ENCODE measurements at regions not wholly inside any gene's neighbourhood (a gene's known extent, or its start where the extent isn't known, plus 50 kb on each side); places are given as distances from the start of the nearest gene placed in this dataset.

DNA sequence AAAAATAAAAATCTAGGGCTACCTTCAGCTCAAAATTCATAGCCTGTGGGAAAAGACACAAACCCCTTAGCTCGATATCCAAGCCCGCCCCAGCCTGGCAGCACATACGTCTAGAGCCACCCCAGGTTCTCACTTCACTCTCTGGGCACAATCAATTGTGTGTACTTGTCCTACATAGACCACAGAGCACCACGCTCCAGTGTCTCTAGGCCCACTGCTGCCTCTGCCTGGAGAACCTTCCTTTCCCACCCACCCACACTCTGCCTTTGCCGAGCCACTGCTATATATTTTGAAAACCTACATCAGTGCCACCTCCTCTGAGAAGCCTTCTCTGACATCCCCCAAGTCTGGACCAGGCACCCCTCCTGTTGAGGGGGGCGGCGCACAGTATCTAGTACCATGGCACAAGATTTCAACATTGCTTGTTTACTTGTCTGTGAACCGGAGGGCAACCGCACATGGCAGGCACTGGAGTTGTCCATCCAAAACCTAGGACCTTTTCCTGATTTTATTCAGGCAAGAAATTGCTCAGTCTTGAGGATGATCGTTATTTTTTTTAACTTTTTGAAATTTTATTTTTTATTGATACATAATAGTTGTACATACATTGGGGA is 141.5 kb downstream of the UNC5CL start:
- POLR2A ChIA-PET: no interaction called here
- H3K9me3 Mint-ChIP-seq: no peaks in the 10 kb centered on the region
- peaks cover 67% of the 10 kb centered on the region for H3K27me3 Mint-ChIP-seq (ENCODE audit: low read depth)
- H3K27ac Mint-ChIP-seq: no peak overlapping the region
- H3K4me1 Mint-ChIP-seq: peaks cover 9% of the 10 kb centered on the region
- H3K36me3 Mint-ChIP-seq: no peaks in the 10 kb centered on the region
- no peak for TF ChIP-seq ZNF396 (CRISPR knock-in tag; IDR thresholded peaks at IDR 0.05; ENCODE audit: borderline replicate concordance)
- TF ChIP-seq CBFB (CRISPR knock-in tag; IDR thresholded peaks at IDR 0.05; ENCODE audit: low read depth): no peak
- TF ChIP-seq, protein P1, sequence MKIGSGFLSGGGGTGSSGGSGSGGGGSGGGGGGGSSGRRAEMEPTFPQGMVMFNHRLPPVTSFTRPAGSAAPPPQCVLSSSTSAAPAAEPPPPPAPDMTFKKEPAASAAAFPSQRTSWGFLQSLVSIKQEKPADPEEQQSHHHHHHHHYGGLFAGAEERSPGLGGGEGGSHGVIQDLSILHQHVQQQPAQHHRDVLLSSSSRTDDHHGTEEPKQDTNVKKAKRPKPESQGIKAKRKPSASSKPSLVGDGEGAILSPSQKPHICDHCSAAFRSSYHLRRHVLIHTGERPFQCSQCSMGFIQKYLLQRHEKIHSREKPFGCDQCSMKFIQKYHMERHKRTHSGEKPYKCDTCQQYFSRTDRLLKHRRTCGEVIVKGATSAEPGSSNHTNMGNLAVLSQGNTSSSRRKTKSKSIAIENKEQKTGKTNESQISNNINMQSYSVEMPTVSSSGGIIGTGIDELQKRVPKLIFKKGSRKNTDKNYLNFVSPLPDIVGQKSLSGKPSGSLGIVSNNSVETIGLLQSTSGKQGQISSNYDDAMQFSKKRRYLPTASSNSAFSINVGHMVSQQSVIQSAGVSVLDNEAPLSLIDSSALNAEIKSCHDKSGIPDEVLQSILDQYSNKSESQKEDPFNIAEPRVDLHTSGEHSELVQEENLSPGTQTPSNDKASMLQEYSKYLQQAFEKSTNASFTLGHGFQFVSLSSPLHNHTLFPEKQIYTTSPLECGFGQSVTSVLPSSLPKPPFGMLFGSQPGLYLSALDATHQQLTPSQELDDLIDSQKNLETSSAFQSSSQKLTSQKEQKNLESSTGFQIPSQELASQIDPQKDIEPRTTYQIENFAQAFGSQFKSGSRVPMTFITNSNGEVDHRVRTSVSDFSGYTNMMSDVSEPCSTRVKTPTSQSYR (CRISPR knock-in tag; IDR thresholded peaks at IDR 0.05): no peak
- TF ChIP-seq ZNF416 (CRISPR knock-in tag; IDR thresholded peaks at IDR 0.05): no peak
- no peak overlapping the region for H3K4me3 Mint-ChIP-seq
- no peak for ATAC-seq
- CTCF ChIA-PET: interaction anchor here (1.1 to 4.3 kb wide), 2 partner anchors 10 to 130 kb away, joined by 3 to 43 read pairs; no protein-coding TSS in a partner anchor
- no peak for DNase-seq (ENCODE audit: low spot score)

DNA sequence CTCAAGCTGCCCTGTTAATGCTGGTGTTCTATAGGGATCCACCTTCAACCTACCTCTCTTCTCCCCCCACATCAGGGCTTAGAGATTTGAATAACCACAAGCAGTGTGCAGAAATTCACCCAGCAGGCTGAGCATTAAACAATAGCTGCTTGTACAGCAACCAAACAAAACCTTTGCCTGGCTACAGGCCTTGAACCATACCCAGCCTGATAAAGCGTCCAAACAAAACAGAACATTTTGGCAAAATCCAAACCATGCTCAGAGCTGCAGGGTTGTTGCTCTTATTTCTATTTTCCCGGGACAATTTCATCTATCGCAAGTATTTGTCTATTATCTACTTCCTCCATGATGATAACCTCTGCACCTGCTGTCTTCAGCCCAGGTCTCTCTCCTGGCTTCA is 142.3 kb downstream of the UNC5CL start:
- ChIA-PET CTCF (interaction anchor here (1.1 to 4.3 kb wide), 4 partner anchors 10 to 151 kb away, joined by 3 to 43 read pairs (median 5); no protein-coding TSS in a partner anchor), POLR2A (no interaction called here)
- H3K4me1 Mint-ChIP-seq: peaks cover 9% of the 10 kb centered on the region
- H3K27me3 Mint-ChIP-seq (ENCODE audit: low read depth): peaks cover 59% of the 10 kb centered on the region
- no peak for DNase-seq (ENCODE audit: low spot score)
- H3K9me3 Mint-ChIP-seq: no peaks in the 10 kb centered on the region
- no peak overlapping the region for H3K27ac Mint-ChIP-seq
- TF ChIP-seq ZNF416 (CRISPR knock-in tag; IDR thresholded peaks at IDR 0.05) (no peak), ELF4 (CRISPR knock-in tag; IDR thresholded peaks at IDR 0.05; ENCODE audit: low read depth) (no peak), CREB1 (CRISPR knock-in tag; IDR thresholded peaks at IDR 0.05) (no peak), HMGA2 (CRISPR knock-in tag; IDR thresholded peaks at IDR 0.05) (no peak), ZNF671 (CRISPR knock-in tag; IDR thresholded peaks at IDR 0.05) (no peak)
- TF ChIP-seq, protein P2, sequence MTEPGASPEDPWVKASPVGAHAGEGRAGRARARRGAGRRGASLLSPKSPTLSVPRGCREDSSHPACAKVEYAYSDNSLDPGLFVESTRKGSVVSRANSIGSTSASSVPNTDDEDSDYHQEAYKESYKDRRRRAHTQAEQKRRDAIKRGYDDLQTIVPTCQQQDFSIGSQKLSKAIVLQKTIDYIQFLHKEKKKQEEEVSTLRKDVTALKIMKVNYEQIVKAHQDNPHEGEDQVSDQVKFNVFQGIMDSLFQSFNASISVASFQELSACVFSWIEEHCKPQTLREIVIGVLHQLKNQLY (CRISPR knock-in tag; IDR thresholded peaks at IDR 0.05): no peak
- TF ChIP-seq, protein P3, sequence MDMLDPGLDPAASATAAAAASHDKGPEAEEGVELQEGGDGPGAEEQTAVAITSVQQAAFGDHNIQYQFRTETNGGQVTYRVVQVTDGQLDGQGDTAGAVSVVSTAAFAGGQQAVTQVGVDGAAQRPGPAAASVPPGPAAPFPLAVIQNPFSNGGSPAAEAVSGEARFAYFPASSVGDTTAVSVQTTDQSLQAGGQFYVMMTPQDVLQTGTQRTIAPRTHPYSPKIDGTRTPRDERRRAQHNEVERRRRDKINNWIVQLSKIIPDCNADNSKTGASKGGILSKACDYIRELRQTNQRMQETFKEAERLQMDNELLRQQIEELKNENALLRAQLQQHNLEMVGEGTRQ (CRISPR knock-in tag; IDR thresholded peaks at IDR 0.05): no peak
- TF ChIP-seq, protein P4, sequence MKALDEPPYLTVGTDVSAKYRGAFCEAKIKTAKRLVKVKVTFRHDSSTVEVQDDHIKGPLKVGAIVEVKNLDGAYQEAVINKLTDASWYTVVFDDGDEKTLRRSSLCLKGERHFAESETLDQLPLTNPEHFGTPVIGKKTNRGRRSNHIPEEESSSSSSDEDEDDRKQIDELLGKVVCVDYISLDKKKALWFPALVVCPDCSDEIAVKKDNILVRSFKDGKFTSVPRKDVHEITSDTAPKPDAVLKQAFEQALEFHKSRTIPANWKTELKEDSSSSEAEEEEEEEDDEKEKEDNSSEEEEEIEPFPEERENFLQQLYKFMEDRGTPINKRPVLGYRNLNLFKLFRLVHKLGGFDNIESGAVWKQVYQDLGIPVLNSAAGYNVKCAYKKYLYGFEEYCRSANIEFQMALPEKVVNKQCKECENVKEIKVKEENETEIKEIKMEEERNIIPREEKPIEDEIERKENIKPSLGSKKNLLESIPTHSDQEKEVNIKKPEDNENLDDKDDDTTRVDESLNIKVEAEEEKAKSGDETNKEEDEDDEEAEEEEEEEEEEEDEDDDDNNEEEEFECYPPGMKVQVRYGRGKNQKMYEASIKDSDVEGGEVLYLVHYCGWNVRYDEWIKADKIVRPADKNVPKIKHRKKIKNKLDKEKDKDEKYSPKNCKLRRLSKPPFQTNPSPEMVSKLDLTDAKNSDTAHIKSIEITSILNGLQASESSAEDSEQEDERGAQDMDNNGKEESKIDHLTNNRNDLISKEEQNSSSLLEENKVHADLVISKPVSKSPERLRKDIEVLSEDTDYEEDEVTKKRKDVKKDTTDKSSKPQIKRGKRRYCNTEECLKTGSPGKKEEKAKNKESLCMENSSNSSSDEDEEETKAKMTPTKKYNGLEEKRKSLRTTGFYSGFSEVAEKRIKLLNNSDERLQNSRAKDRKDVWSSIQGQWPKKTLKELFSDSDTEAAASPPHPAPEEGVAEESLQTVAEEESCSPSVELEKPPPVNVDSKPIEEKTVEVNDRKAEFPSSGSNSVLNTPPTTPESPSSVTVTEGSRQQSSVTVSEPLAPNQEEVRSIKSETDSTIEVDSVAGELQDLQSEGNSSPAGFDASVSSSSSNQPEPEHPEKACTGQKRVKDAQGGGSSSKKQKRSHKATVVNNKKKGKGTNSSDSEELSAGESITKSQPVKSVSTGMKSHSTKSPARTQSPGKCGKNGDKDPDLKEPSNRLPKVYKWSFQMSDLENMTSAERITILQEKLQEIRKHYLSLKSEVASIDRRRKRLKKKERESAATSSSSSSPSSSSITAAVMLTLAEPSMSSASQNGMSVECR (CRISPR knock-in tag; IDR thresholded peaks at IDR 0.05; ENCODE audit: borderline replicate concordance): no peak
- TF ChIP-seq, protein P5, sequence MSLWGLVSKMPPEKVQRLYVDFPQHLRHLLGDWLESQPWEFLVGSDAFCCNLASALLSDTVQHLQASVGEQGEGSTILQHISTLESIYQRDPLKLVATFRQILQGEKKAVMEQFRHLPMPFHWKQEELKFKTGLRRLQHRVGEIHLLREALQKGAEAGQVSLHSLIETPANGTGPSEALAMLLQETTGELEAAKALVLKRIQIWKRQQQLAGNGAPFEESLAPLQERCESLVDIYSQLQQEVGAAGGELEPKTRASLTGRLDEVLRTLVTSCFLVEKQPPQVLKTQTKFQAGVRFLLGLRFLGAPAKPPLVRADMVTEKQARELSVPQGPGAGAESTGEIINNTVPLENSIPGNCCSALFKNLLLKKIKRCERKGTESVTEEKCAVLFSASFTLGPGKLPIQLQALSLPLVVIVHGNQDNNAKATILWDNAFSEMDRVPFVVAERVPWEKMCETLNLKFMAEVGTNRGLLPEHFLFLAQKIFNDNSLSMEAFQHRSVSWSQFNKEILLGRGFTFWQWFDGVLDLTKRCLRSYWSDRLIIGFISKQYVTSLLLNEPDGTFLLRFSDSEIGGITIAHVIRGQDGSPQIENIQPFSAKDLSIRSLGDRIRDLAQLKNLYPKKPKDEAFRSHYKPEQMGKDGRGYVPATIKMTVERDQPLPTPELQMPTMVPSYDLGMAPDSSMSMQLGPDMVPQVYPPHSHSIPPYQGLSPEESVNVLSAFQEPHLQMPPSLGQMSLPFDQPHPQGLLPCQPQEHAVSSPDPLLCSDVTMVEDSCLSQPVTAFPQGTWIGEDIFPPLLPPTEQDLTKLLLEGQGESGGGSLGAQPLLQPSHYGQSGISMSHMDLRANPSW (CRISPR knock-in tag; conservative IDR thresholded peaks at IDR 0.05; ENCODE audit: low read depth): no peak
- no peaks in the 10 kb centered on the region for H3K36me3 Mint-ChIP-seq
- no peak for ATAC-seq
- no peak overlapping the region for H3K4me3 Mint-ChIP-seq
